HG02938 (cell line): ENCODE measurements at regions not wholly inside any gene's neighbourhood (a gene's known extent, or its start where the extent isn't known, plus 50 kb on each side); places are given as distances from the start of the nearest gene placed in this dataset.

ENCODE experiments used
- ATAC-seq: cut with Tn5 transposase; IDR thresholded peaks from one replicate; pipeline ENCODE4 v1.9.1; 2021; ENCODE audit warnings: mild to moderate bottlenecking, moderate library complexity; ENCODE audit not compliant: unreplicated experiment

- ATAC-seq = no peak
Measured at GRCh38 chr12:77368379-77368778, 303.0 kb upstream of the E2F7 start.

GRCh38 chr12:77366616-77367015 lies 301.2 kb upstream of the E2F7 start:
- no peak for ATAC-seq

- no peak for ATAC-seq
Measured at GRCh38 chr12:77364400-77364799, 299.0 kb upstream of the E2F7 start.

GRCh38 chr12:77362509-77363210 lies 297.3 kb upstream of the E2F7 start:
- ATAC-seq = no peak

- no peak for ATAC-seq
Measured at GRCh38 chr12:77357655-77358054, 292.3 kb upstream of the E2F7 start.

- no peak for ATAC-seq
Measured at GRCh38 chr12:77354766-77355362, 289.5 kb upstream of the E2F7 start.

GRCh38 chr12:77352946-77353345 lies 287.6 kb upstream of the E2F7 start:
- ATAC-seq = no peak

- no peak for ATAC-seq
Measured at GRCh38 chr12:77351860-77352259, 286.5 kb upstream of the E2F7 start.

- ATAC-seq = no peak
Measured at GRCh38 chr12:77349689-77350370, 284.5 kb upstream of the E2F7 start.

GRCh38 chr12:77347017-77347416 lies 281.6 kb upstream of the E2F7 start:
- no peak for ATAC-seq

GRCh38 chr12:77345336-77345735 lies 280.0 kb upstream of the E2F7 start:
- ATAC-seq = no peak

GRCh38 chr12:77344651-77345050 lies 279.3 kb upstream of the E2F7 start:
- ATAC-seq = no peak

- ATAC-seq = no peak
Measured at GRCh38 chr12:77343291-77343690, 277.9 kb upstream of the E2F7 start.

- no peak for ATAC-seq
Measured at GRCh38 chr12:77342253-77342652, 276.9 kb upstream of the E2F7 start.

GRCh38 chr12:77339610-77340009 lies 274.2 kb upstream of the E2F7 start:
- ATAC-seq = no peak

GRCh38 chr12:77337362-77337761 lies 272.0 kb upstream of the E2F7 start:
- no peak for ATAC-seq

GRCh38 chr12:77334806-77335205 lies 269.4 kb upstream of the E2F7 start:
- no peak for ATAC-seq

- no peak for ATAC-seq
Measured at GRCh38 chr12:77328326-77328725, 263.0 kb upstream of the E2F7 start.

- ATAC-seq = no peak
Measured at GRCh38 chr12:77325511-77326236, 260.3 kb upstream of the E2F7 start.

GRCh38 chr12:77324763-77325468 lies 259.5 kb upstream of the E2F7 start:
- peak; percentile 79 for ATAC-seq

GRCh38 chr12:77324416-77324762 lies 259.0 kb upstream of the E2F7 start:
- ATAC-seq = peak; percentile 16
